ENCODE measurements at regions not wholly inside any gene's neighbourhood (a gene's known extent, or its start where the extent isn't known, plus 50 kb on each side); places are given as distances from the start of the nearest gene placed in this dataset.

DNA sequence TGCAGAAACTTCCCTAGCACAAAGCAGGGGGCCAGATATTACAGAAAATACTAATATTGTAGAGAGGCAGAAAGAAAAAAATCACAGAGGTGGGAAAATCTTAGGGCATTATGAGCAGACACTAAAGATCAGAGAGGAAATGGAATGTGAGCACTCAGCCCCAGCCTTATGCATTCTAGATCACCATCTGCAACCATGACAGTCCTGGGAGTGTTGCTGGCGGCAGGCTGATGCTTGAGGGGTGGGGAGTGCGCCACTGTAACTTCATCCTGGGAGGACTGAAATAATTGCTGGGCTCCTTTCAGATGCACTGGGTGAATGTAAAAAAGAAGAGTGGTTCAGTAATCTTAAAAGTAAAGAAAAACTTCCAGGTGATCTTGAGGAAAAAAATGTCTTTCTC lies 427.6 kb upstream of the SEMA6D start:
- no peak for DNase-seq

DNA sequence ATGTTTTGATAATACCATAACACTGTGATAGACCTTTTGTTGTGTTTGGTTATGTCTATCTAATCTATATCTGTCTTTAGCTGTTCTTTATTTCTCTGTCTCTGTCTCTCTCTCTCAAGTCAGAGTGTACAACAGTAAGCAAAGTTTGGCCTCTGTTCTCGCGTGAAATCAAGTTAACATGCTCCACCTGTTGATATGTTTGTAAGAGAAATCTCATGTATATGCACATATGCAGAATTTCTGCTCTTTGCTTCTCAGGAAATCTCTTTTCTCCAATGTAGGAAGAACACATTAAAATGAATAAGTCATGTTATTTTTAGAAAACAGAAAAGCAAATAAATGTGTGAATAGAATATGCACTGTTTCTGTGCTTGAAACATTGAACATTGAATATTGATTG lies 425.5 kb upstream of the SEMA6D start:
- no peak for DNase-seq

DNA sequence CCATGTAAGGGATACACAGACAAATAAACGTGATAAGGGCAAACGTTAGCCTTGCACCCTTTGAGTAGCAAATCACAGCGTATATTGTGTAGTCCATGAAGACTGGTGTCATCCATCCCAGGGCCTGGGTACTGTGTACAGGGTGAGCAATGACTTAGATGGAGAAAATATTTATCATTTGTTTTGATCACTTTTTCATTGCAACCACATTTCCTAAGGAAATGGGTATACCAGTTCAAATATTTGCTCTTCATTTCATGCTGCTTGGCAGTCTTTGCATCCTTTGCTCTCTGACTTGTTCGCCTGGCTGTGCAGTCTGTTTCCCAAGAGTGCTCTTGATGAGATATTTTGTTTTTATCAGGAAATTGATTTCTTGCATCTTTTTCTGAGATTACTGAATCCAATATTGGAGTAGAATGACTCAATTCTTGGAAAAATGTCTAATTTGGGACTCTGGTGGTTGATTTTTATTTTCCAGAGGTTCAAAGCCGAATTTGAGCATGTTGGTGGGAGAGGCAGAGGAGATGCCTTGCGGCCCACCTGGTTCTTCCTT lies 424.6 kb upstream of the SEMA6D start:
- DNase-seq, result no peak

DNA sequence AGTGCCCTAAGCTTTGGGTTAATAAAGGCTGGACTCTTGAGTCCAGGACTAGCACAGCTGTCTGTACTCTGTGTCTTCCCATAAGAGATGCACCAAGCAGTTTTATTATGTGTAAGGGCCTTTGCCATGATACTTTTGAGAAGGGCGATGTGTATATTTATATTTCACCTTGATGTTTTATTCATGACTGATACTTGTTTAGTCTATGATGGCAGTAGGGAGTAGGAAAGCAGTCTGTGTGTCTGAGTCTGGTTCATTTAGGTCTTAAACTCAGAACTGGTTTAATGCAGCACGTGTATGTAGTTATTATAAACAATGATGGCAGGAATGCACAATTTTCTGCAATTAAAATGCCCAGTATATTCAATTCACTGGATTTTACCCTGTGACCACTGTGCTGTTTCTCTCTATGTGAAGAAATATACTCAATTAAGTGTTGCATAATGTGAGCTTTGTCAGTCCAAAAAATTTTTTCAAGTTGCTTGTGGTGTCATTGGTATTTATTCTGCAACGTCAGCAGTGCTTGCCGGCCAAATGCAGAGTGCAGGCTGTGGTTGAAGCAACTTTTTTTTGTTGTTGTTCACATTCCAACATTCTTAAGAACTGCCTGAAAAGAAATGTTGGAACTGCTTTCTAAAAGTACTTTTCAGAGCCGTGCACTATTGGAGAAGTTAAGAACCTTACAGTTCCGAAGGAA lies 423.7 kb upstream of the SEMA6D start:
- DNase-seq, result no peak

DNA sequence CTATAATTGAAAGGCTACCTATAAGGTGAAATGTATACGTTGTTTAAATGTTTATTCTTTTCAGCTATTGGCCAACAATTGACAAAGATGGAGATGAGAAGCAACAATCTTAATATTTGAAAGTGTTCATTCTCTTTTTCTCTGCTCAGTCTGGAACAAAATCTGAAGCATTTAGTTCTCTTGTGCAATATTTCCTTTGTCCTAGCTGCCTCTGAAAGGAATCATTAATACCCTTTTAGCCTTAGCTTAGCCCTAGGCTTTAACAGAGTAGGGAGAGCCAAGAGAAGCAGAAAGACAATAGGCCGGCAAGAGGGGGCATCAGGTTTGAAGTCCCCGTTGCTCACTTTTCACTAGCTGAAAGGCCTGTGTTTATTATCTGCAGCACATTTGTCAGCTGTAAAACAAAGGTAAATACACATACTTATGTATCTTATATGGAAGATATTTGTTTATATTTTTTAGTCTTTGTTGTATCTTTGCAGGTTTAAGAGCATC lies 422.5 kb upstream of the SEMA6D start:
- DNase-seq, result no peak

DNA sequence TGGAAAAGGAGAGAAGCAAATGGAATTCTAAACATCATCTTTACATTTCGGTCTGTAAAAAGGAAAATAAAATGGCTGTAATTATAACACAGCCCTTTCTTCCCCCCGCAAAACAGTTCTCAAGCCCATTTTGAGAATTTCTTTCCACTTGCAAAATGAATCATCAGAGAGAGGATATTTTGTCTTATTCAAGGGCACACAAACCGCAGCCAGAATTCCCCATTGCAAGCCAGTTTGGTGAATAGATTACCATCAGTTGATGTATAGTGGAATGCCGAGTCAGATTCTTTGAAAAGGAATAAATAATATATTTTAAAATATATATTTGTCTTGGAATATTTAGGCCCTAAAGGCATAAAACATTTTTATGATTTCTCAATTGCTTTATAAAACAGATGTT lies 420.4 kb upstream of the SEMA6D start:
- DNase-seq, result no peak

DNA sequence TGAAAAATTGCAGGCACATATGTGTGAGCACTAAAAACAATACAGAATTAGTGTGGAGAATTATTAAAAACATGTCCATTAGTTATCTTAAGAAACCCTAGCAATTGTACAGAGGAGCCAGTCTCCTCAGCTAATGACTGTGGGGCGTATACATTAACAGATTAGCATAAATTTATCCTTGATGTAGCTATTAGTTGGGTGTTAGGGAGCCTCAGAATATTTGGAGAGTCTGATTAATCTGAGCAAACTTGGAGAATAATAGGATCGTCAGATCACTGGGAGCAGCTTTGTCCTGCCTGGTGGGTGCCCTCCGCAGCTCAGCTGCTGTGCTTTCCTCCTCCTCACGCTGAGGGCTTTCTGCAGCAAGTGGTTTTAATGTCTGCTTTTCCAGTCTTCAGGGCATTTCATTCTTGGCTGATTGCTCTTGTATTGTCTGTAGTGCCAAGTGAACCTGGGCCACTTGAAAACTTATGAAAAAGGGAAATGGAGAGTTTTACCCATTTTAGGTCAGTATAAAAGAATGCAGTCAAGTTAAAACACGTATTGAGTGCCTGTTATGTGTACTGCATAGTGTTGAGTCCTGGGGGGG lies 417.4 kb upstream of the SEMA6D start:
- DNase-seq, result no peak

DNA sequence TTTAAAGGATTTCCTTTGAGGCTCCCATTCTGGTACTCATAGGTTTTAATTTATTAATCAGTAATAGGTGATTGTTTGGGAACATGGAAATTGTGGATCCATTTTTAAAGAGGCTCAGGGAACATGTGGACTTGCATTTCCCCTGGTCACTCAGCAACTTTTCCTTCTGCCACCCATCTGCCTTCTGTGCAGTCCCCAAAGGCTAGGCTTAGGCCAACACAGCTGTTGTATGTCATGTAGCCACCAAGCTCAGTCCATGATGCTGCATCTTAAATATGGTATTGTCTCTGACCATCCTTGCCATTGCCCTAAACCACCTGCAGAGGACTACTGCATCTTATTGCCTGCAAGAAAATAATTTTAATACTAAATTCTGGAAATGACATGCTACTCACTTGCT lies 416.7 kb upstream of the SEMA6D start:
- no peak for DNase-seq

DNA sequence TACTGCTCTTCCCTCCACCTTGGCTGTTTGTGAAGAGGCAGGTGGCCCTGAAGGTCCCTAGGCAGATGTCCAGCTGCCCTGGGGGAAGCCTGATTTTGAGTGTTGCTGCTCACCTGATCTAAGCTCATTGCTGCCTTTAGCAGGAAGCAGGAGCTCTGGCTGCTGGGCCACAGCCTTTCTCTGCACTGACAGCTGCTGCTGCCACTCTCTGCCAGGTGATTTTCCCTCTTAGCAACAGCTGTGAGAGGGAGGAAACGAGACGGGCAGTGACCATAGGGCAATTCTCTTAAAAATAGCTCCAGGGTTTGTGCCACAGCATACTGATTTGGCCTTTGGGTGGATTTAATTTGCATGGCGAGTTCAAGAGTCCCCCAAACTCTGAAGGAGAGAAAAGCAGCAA lies 415.8 kb upstream of the SEMA6D start:
- no peak for DNase-seq

DNA sequence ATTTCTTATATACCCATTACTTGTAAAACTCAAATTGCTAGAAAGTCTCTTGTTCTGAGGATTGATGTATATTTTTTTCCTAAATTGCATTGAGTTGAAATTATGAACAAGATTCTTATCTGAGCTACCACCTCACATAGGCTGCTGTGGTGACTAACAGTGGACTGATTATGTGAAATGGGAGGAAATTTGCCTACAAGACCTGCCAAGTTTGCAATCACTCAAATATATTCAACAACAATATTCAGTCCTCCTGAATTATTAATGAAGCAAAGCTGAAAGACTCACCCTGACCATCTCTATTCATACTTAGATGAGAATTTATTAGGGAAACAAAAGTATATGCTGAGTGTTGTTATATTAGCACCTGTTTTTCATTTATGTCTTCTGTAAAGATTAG lies 412.6 kb upstream of the SEMA6D start:
- DNase-seq, result no peak

DNA sequence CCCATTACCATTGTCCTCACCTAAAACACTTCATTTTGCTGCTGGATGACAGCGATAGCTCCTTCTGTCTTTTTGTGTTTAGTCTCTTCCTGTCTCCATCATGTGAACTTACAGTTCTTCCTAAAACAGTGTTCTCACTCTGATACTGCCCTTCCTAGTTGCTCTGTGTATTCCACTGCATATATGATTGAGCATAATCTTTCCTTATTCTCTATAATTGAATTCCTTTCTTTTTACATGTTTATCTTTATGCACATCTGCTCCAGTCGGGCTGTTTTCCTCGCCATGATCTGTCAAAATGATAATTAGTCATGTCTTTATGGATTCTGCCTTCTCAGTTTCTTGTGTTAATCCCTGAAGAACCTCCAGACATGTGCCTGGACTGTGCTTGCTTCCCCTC lies 405.1 kb upstream of the SEMA6D start:
- DNase-seq, result no peak

DNA sequence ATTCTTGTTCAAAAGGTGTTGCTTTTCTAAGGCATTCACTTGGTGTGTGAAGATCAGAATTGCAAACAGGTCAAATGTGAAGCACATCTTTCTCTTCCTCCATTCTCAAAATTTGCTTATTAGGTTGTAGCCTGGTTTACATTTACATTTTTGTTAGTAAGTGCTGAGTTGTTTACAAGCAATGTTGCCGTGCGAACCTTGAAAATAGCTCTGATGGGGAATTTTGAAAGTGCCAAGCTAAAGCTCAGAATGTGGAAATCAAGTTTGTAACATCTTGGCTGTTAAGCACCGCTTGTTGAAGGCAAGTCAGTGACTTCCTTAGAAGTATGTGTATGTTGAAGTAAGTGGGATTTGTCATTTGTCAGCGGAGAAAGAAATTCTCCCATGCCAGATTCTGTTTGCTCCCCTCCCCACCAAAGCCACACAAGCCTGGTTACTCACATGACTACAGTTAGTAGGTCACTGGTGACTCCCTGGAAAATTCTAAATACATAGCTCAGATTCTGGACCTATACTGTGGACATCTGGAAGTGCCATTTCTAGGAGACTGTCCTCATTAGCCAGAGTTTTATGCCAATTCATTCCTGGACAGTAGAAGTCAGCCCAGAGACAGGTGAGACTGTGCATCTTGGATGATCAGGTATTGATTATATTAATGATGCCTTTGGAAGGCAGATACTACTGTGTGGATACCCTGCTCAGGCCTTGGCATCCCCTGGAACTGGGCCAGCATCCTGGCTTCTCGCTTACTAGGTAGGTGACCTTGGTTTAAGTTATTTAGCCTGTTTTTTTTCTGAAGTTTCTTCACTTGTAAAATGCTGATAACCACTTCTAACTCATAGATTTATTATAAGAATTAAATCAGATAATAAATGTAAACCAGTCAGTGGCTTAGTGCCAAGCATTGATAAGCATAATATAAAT lies 390.6 kb upstream of the SEMA6D start:
- no peak for DNase-seq

DNA sequence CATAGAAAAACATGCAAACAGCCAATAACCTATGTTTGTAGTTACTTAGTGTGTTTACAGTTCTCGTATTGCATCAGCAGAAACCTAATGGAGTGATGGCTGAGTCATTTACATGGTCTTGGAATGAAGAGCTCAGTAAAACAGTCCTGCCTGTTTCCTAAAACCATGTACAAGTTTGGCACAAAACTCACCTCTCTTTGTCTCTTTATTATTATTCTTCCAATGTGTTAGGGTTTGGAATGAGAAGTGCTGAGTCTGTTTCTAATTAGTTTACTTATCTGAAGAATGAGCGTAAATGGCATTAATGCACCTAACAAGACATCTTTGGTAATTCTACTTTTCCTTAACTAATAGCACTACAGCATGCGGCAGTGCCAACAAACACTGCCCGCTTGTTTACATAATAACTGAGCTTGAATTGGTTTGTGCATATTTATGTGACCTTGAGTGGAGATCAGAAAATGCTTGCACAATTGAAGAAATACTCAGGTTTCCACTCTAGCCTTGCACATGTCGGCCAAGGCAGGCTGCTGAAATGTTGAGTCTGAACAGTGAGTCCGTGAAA lies 385.4 kb upstream of the SEMA6D start:
- no peak for DNase-seq

DNA sequence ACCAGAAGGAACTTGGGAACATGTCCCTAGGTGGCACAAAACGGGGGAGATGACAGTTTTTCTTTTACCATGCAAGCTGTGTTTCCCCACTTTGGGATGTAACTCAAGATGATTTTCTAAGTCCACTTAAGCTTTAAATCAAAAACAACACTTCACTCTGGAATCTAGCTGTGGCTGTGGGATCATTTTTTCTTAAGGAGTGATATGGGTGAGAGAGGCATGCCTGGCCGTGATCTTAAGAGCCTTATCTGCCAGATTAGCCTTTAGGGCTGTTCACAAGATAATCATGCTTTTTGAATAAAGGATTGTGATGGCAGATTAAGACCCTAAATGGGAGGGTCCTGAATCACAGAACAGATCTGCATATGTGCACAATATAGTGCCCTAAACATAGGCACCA lies 384.8 kb upstream of the SEMA6D start:
- no peak for DNase-seq

DNA sequence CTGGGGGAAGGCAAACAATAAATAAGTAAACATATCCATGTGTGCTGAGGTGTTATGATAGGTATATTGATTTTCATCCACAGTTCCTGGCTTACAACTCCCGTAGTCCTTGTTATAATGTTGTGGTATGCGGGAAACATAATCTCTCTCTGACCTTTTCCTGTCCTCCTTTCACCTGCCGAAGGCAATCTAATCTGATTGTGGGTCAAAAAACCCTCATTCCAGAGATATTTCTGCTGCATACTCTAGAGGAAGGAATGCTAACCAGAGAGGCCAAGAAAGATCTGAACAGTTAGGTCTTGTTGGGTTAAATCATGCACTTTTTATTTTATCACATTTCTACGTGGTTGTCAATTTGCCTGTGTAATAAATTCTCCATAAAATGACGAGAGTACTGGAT lies 383.6 kb upstream of the SEMA6D start:
- DNase-seq, result no peak

DNA sequence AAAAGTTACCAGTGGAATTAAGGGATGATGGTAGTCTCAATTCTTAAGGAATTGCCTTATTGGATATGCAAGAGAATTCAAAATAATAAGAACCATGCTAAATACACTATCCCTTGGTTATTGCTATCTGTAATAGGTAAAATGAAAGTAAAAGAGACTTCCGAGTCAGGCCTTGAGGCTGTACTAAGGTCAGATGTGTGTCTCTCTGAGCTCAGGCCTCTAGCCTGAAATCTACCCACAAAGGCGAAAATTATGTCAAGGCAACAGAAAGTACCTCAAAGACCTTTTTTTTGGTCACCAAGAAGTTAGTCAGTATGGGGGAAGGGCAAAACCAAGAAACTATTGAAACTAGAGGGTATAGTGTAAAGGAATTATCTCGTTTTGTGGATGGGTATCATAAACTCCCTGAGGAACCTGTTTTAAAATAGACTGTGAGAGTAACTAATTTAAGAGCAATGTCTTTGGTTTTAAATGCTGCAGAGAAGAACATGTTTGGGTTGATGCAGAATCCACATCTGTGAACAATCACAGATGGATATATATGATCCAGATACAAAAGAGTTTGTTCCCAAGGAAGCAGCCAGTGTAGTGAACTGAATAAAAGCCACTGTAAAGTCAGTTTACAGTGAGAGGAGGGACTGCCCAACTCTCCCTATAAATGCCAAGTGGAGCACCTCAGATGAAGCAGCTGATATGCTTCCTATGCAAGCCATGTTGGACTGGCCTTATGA lies 382.3 kb upstream of the SEMA6D start:
- no peak for DNase-seq

DNA sequence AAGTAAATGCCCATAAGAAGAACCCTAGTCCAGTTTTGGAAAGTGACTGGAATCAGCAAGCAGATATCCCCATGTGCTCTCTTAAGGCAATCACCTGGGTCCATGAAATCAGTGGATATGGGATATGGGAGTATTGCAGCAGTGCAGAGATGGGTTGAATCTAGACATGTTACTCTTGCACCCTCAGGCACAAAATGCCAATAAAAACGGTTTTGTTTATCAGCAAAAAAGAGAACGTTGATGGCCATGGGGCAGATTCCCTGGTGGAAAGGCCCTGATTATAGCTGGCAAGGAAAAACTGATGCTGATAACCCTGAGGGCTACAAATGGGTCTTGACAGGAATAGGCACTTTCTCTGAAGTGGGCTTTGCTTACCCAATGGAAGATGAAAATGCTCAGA lies 380.2 kb upstream of the SEMA6D start:
- DNase-seq, result no peak

DNA sequence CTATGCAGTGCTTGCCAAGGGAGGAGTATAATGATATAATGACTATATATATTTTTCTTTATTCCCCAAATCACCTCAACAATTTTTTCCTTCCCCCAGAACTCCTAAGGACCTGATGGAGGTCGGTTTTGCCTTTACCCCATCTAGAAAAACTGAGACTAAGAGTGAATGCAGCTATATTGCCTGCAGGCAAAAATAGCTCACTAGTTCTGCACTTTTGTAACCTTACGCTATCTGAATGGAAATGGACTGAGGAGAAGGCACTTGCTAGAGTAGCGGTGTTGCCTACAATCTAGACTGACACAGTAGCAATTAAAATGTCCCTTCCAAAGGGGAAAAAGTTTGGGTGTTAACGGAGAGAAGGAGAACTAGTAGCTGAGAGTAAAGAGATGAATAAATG lies 379.5 kb upstream of the SEMA6D start:
- no peak for DNase-seq

DNA sequence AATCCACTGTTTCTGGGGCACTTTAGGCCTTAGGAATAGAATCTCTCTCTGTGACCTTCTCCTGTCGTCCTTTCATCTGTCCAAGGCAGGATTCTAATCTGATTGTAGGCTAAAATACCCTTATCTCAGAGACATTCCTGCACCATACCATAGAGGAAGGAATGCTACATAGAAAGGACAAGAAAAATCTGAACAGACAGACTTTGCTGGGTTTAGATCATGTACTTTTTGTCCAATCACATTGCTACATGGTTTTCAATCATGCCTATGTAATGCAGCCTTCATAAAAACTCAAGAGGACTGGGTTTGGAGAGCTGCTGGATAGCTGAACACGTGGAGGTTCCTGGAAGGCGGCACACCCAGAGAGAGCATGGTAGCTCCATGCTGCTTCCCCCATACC lies 378.5 kb upstream of the SEMA6D start:
- no peak for DNase-seq

DNA sequence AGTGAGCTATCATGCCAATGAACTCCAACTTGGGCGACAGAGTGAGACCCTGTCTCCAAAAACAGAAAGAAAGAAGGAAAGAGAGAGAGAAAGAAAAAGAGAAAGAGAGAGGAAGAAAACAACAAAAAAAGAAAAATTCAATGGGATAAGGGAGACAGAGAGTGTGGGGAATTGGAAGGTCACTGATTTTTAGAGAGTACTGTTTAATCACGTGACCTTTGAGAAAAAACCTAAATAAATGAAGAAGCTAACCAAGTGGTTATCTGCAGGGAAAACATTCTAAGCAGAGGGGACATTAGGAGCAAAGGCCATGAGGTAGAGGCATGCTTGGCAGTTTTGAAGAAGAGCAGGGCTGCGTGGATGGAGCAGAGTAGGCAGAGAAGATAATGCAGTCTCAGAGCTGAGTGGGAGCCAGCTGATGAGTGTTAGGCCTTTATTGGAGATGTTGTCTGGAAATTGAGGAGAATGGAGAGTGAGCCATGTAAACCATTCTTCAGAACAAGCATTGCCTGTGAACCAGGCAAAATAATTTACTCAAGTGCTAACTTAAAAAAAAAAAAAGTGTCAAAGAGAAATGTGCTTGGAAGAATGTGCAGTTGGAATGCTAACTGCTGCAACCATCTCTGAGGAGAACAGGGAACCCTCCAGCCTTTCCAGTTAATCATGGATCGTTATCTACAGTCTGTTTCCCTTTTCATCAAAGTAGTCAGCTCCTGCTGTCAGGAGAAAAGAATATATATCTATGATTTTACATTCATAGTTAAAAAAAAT lies 377.3 kb upstream of the SEMA6D start:
- DNase-seq, result no peak

DNA sequence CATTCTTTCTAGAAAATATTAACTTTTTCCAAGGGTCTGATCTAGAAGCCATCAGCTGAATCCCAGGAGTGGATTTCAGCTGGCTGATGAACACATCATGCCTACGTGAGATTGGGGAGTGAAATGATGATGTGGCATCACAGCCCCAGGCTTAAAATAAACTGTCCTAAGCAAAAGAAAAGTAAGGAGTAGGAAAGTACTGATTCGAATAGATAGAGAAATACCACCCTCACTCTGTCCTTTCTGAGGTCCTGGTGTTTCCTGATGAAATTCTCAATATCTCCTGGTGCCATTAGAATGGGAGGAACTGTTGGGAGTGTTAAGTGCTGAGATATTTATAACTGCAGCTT lies 376.8 kb upstream of the SEMA6D start:
- no peak for DNase-seq

DNA sequence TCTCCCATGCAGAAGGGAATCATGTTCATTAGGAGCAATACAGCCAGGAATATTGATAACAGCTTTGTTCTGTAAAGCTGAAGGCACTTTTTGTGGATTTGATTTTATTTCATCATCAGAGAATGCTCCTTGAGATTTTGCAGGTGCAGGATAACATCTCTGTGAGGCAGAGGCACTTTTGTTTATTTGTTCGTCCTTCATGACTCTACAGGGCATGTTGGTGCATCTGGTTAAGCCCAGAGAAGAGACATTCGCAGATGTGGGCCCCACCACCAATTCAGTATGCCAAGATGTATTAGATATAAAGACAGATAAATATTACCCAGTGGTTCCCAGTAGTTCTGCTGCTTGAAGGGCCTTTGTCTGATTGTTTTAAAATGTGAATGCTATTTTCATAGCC lies 368.1 kb upstream of the SEMA6D start:
- no peak for DNase-seq
